ENCODE measurements at regions not wholly inside any gene's neighbourhood (a gene's known extent, or its start where the extent isn't known, plus 50 kb on each side); places are given as distances from the start of the nearest gene placed in this dataset.

DNA sequence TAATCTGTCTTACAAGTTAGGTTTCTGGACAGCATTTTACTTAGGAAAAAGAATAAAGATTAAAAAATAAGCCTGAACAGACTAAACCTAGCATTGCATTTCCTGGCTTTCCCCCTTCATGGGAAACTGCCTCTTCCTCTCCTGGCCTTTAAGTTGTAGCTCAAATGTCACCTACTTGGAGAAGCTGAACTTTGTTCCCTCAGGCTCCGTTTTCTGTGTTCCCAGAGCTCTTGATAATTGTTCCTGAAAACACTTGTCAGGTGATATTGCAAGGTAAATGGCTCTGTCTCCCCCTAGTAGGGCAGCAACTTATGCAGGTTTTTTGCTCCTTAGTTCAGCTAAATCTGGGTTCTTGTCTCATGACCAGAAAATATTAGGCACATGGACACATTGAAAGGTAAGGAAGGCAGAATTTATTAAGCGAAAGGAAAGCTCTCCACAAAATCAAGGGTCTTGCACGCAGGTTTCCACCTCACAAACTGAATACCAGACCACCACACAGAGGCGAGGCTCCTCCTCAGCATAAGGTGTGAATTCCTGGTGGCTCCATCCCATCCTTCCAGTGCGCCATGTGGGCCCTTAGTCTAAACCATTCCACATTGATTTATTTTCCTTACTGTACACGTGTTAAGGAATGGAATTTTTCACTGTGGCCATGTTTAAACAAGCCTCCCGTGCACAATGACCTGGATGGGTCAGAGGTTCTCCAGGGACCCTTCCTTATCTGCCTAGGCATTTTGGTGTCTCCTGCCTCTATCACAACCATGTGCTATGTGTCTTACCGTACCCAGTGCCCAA, 229.3 kb downstream of the HNMT start:
- Histone ChIP-seq H3K27me3 (ENCODE audit: control insufficient read depth, insufficient read depth, low read length) (no peaks in the 10 kb centered on the region), H3K9me3 (ENCODE audit: control insufficient read depth, insufficient read depth, low read length) (no peaks in the 10 kb centered on the region), H3K4me1 (ENCODE audit: control insufficient read depth, insufficient read depth, low read length) (no peaks in the 10 kb centered on the region), H3K36me3 (ENCODE audit: control insufficient read depth, insufficient read depth, low read length) (no peaks in the 10 kb centered on the region), H3K27ac (ENCODE audit: low read length) (no peak overlapping the region), H3K4me3 (ENCODE audit: low read length) (no peak overlapping the region)
- DNase-seq (ENCODE audit: low read depth, low spot score) = no peak
- WGBS (ENCODE audit: insufficient coverage, insufficient read length) = no CpG with 5 or more reads among the region's 8 CpGs

GRCh38 chr2:138201286-138201685, 237.0 kb downstream of the HNMT start:
- Histone ChIP-seq H3K9me3 (ENCODE audit: control insufficient read depth, insufficient read depth, low read length) (no peaks in the 10 kb centered on the region), H3K4me3 (ENCODE audit: low read length) (no peak overlapping the region), H3K27me3 (ENCODE audit: control insufficient read depth, insufficient read depth, low read length) (no peaks in the 10 kb centered on the region), H3K27ac (ENCODE audit: low read length) (no peak overlapping the region), H3K4me1 (ENCODE audit: control insufficient read depth, insufficient read depth, low read length) (no peaks in the 10 kb centered on the region), H3K36me3 (ENCODE audit: control insufficient read depth, insufficient read depth, low read length) (no peaks in the 10 kb centered on the region)
- no peak for DNase-seq (ENCODE audit: low read depth, low spot score)
- no CpG with 5 or more reads among the region's 2 CpGs for WGBS (ENCODE audit: insufficient coverage, insufficient read length)

DNA sequence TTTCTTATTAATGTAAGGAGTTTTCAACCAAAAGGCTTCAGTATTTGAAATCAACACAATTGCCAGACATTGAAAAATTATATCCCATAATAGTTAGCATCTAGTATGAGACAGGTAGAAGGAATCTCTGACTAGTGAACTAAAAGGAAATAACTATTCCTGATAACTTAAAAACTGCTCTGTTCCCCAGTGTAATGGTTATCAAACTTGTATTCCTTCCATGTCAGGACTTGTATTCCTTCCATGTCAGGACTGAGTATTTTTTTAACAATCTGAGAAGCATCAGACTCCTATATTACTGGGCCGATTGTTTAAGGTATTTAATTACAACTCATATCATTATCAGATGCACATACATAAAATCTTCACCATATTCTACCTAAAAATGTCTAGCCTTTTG, 238.5 kb downstream of the HNMT start:
- no peak overlapping the region for H3K27ac ChIP-seq (ENCODE audit: low read length)
- H3K4me1 ChIP-seq (ENCODE audit: control insufficient read depth, insufficient read depth, low read length) = no peaks in the 10 kb centered on the region
- DNase-seq (ENCODE audit: low read depth, low spot score) = no peak
- WGBS (ENCODE audit: insufficient coverage, insufficient read length) = no CpG with 5 or more reads among the region's 1 CpG
- H3K36me3 ChIP-seq (ENCODE audit: control insufficient read depth, insufficient read depth, low read length) = no peaks in the 10 kb centered on the region
- no peaks in the 10 kb centered on the region for H3K9me3 ChIP-seq (ENCODE audit: control insufficient read depth, insufficient read depth, low read length)
- no peak overlapping the region for H3K4me3 ChIP-seq (ENCODE audit: low read length)
- H3K27me3 ChIP-seq (ENCODE audit: control insufficient read depth, insufficient read depth, low read length) = no peaks in the 10 kb centered on the region

GRCh38 chr2:138205281-138205680, 241.0 kb downstream of the HNMT start:
- no peaks in the 10 kb centered on the region for H3K9me3 ChIP-seq (ENCODE audit: control insufficient read depth, insufficient read depth, low read length)
- no CpG with 5 or more reads among the region's 1 CpG for WGBS (ENCODE audit: insufficient coverage, insufficient read length)
- no peak overlapping the region for H3K27ac ChIP-seq (ENCODE audit: low read length)
- no peak overlapping the region for H3K4me3 ChIP-seq (ENCODE audit: low read length)
- H3K27me3 ChIP-seq (ENCODE audit: control insufficient read depth, insufficient read depth, low read length) = no peaks in the 10 kb centered on the region
- no peaks in the 10 kb centered on the region for H3K36me3 ChIP-seq (ENCODE audit: control insufficient read depth, insufficient read depth, low read length)
- no peaks in the 10 kb centered on the region for H3K4me1 ChIP-seq (ENCODE audit: control insufficient read depth, insufficient read depth, low read length)
- no peak for DNase-seq (ENCODE audit: low read depth, low spot score)

DNA sequence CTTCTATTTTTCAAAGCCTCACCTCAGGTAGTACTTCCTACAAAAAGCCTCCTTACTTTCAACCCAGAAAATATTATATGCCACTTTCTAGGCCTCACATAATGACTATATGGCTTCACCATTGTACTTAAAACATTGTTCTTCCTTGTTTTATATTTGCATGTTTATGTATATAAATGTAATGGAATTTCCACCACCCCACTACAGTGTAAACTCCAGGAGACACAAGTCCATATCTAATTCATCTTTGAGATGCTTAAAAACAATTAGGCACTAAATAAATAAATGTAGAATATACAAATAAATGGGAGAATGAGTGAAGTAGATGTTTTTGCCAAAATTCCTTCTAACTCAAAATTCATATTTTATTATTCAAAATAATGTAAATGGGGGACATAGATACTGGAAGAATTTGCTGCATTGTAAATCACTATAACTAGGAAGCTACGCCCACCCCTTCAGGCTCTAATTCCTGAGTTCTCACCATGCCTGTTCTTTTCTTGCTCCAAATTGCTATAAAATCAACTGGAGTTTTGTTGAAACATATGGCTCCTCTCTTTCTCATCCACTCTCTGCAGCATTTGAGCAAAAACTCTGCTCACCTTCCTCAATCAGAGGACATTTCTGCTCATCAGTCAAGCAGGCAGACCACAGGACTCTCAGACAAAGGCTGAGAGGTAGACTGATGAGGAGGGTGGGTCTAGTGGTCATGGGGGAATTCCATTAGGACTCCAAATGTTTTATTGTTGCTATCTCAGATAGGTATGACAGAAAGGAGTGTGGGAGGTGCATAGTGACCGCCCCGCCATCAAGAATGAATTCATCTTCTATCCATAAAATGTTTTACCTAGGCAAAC, 243.0 kb downstream of the HNMT start:
- Histone ChIP-seq H3K4me1 (ENCODE audit: control insufficient read depth, insufficient read depth, low read length) (no peaks in the 10 kb centered on the region), H3K4me3 (ENCODE audit: low read length) (no peak overlapping the region), H3K27me3 (ENCODE audit: control insufficient read depth, insufficient read depth, low read length) (no peaks in the 10 kb centered on the region), H3K36me3 (ENCODE audit: control insufficient read depth, insufficient read depth, low read length) (no peaks in the 10 kb centered on the region), H3K9me3 (ENCODE audit: control insufficient read depth, insufficient read depth, low read length) (no peaks in the 10 kb centered on the region), H3K27ac (ENCODE audit: low read length) (no peak overlapping the region)
- DNase-seq (ENCODE audit: low read depth, low spot score) = no peak
- WGBS (ENCODE audit: insufficient coverage, insufficient read length) = no CpG with 5 or more reads among the region's 3 CpGs

GRCh38 chr2:138209009-138209408, 244.7 kb downstream of the HNMT start:
- Histone ChIP-seq H3K4me3 (ENCODE audit: low read length) (no peak overlapping the region), H3K9me3 (ENCODE audit: control insufficient read depth, insufficient read depth, low read length) (no peaks in the 10 kb centered on the region), H3K4me1 (ENCODE audit: control insufficient read depth, insufficient read depth, low read length) (no peaks in the 10 kb centered on the region), H3K27me3 (ENCODE audit: control insufficient read depth, insufficient read depth, low read length) (no peaks in the 10 kb centered on the region), H3K36me3 (ENCODE audit: control insufficient read depth, insufficient read depth, low read length) (no peaks in the 10 kb centered on the region), H3K27ac (ENCODE audit: low read length) (no peak overlapping the region)
- no peak for DNase-seq (ENCODE audit: low read depth, low spot score)
- WGBS (ENCODE audit: insufficient coverage, insufficient read length) = no CpG with 5 or more reads among the region's 3 CpGs

DNA sequence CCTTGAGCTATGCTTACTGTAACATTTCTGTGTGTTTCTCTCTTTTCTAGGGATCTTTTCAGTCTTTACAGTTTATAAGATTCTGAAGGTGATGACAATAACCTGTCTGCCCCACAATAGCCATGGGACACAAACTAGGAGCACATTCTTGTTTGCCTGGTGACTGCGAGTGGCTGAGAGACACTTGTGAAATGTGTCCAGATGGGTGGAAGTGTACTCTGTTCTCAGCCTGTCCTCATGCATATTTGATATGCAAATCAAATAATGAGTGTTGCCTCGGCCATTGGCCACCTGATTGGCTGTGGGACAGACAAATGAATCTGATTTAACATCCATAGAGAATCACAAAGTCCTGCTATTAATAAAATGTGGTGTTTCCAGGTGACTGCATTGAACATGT, 246.2 kb downstream of the HNMT start:
- H3K9me3 ChIP-seq (ENCODE audit: control insufficient read depth, insufficient read depth, low read length) = no peaks in the 10 kb centered on the region
- H3K27me3 ChIP-seq (ENCODE audit: control insufficient read depth, insufficient read depth, low read length) = no peaks in the 10 kb centered on the region
- no peak for DNase-seq (ENCODE audit: low read depth, low spot score)
- no peak overlapping the region for H3K4me3 ChIP-seq (ENCODE audit: low read length)
- H3K4me1 ChIP-seq (ENCODE audit: control insufficient read depth, insufficient read depth, low read length) = no peaks in the 10 kb centered on the region
- H3K36me3 ChIP-seq (ENCODE audit: control insufficient read depth, insufficient read depth, low read length) = no peaks in the 10 kb centered on the region
- H3K27ac ChIP-seq (ENCODE audit: low read length) = no peak overlapping the region
- no CpG with 5 or more reads among the region's 2 CpGs for WGBS (ENCODE audit: insufficient coverage, insufficient read length)

GRCh38 chr2:138212434-138212833, 248.2 kb downstream of the HNMT start:
- 100% methylated on average over 2 of the region's 2 CpGs for WGBS (ENCODE audit: insufficient coverage, insufficient read length)
- Histone ChIP-seq H3K27me3 (ENCODE audit: control insufficient read depth, insufficient read depth, low read length) (no peaks in the 10 kb centered on the region), H3K36me3 (ENCODE audit: control insufficient read depth, insufficient read depth, low read length) (no peaks in the 10 kb centered on the region), H3K4me3 (ENCODE audit: low read length) (no peak overlapping the region), H3K27ac (ENCODE audit: low read length) (no peak overlapping the region), H3K9me3 (ENCODE audit: control insufficient read depth, insufficient read depth, low read length) (no peaks in the 10 kb centered on the region), H3K4me1 (ENCODE audit: control insufficient read depth, insufficient read depth, low read length) (no peaks in the 10 kb centered on the region)
- no peak for DNase-seq (ENCODE audit: low read depth, low spot score)

GRCh38 chr2:138213084-138213483, 248.8 kb downstream of the HNMT start:
- Histone ChIP-seq H3K4me3 (ENCODE audit: low read length) (no peak overlapping the region), H3K36me3 (ENCODE audit: control insufficient read depth, insufficient read depth, low read length) (no peaks in the 10 kb centered on the region), H3K4me1 (ENCODE audit: control insufficient read depth, insufficient read depth, low read length) (no peaks in the 10 kb centered on the region), H3K27me3 (ENCODE audit: control insufficient read depth, insufficient read depth, low read length) (no peaks in the 10 kb centered on the region), H3K27ac (ENCODE audit: low read length) (no peak overlapping the region), H3K9me3 (ENCODE audit: control insufficient read depth, insufficient read depth, low read length) (no peaks in the 10 kb centered on the region)
- no CpG with 5 or more reads among the region's 2 CpGs for WGBS (ENCODE audit: insufficient coverage, insufficient read length)
- DNase-seq (ENCODE audit: low read depth, low spot score) = no peak

GRCh38 chr2:138213624-138214023, 249.4 kb downstream of the HNMT start:
- Histone ChIP-seq H3K9me3 (ENCODE audit: control insufficient read depth, insufficient read depth, low read length) (no peaks in the 10 kb centered on the region), H3K4me1 (ENCODE audit: control insufficient read depth, insufficient read depth, low read length) (no peaks in the 10 kb centered on the region), H3K36me3 (ENCODE audit: control insufficient read depth, insufficient read depth, low read length) (no peaks in the 10 kb centered on the region), H3K27me3 (ENCODE audit: control insufficient read depth, insufficient read depth, low read length) (no peaks in the 10 kb centered on the region), H3K27ac (ENCODE audit: low read length) (no peak overlapping the region), H3K4me3 (ENCODE audit: low read length) (no peak overlapping the region)
- no peak for DNase-seq (ENCODE audit: low read depth, low spot score)
